GM19238 (cell line): ENCODE measurements at regions not wholly inside any gene's neighbourhood (a gene's known extent, or its start where the extent isn't known, plus 50 kb on each side); places are given as distances from the start of the nearest gene placed in this dataset.
"Not testable (repeated sequence)": the region's sequence is repeated elsewhere in the genome, so short reads cannot be mapped to it uniquely, and the experiment has no call there.

ENCODE experiments used
- DNase-seq: peaks from one replicate; pipeline ENCODE4 v3.0.0; 2011; ENCODE audit warnings: low spot score; ENCODE audit not compliant: insufficient read length

- DNase-seq, result no peak
Measured at GRCh38 chr22:44577391-44578109, 79.5 kb upstream of the RTL6 start.

GRCh38 chr22:44576311-44577260 is 78.6 kb upstream of the RTL6 start:
- DNase-seq, result no peak

DNA sequence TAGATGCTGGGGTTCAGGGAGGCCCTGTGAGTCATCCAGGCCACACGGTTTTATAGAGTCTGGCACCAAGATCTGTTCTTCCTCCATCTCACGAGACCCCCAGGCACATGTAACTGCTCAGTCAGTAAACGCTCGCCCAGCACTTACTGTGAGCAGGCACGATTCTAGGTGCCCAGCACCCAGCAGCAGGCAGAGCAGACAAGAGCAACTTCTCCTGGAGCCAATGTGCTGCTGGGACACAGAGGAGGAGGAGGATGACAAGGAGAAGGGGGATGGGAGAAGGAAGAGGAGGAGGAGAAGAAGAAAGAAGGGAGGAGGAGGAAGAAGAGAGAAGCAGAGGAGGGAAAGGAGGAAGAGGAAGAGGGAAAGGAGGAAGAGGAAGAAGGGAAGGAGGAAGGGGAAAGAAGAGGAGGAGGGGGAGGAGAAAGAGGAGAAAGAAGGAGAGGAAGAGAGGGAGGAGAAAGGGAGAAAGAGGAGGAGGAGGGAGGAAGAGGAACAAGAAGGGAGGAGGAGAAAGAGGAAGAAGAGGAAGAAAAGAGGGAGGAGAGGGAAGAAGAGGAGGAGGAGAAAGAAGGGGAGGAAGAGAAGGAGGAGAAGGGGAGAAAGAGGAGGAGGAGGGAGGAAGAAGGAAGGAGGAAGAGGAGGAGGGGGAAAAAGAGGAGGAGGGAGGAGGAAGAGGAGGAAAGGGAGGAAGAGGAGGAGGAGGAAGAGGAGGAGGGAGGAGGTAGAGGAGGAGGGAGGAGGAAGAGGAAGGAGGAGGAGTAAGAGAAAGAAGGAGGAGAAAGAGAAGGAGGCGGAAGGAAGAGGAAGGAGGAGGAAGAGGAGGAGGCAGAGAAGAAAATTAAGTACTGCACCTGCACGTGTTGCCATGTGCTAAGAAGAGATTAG is 77.6 kb upstream of the RTL6 start:
- no peak for DNase-seq

GRCh38 chr22:44574640-44575380 is 76.8 kb upstream of the RTL6 start:
- DNase-seq, result no peak

GRCh38 chr22:44574057-44574639 is 76.1 kb upstream of the RTL6 start:
- DNase-seq, result no peak

DNA sequence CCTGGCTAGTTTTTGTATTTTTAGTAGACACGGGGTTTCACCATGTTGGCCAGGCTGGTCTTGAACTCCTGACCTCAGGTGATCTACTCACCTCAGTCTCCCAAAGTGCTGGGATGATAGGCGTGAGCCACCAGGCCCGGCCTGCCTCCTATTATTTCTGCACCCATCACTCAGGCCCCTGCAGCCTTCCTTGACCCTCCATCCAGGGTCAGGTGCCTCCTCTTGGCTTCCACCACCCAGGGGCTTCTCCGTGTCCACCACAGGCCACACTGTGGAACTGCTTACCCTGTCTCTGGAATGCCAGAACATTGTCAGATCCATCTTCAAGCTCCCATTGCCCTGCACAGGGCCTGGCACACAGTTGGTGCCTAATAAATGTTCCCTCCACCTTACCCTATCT is 75.4 kb upstream of the RTL6 start:
- no peak for DNase-seq

DNA sequence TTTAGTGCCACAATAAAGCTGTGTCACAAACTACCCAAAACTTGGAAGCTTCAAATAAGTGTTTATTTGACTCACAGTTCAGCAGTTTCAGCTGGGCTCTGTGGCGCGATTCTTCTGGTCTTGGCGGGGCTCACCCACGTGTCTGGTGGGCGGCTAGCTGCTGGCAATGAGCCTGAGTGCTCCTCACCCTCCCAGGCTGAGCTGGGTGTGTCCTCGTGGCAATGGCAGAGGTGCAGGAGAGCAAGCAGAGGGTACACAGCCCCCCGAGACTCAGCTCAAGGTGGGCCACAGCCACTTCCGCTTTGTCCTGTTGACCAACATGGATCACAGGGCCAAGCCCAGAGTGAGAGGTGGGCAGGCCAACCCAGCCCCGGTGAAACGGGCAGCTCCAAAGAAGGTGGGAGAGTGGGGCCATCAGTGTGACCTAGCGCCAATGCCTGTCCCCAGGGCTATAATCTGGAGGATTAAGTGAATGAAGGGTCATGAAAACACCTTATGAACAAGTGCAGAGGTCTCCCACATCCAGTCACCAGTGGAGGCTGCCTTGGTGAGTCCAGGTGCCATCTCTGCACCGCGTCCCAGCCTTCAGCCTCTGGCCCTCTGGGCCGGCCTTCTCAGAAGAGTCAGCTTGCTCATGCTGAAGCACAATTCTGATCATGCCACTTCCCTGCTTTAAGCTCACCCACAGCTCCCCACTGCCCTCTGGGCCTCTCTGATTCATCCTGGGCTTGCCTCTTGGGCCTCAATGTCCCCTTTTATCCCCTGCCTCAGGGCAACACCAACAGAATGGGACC is 74.6 kb upstream of the RTL6 start:
- no peak for DNase-seq

- DNase-seq, result no peak
Measured at GRCh38 chr22:44571566-44572413, 73.8 kb upstream of the RTL6 start.

- no peak for DNase-seq
Measured at GRCh38 chr22:44570476-44571445, 72.7 kb upstream of the RTL6 start.

GRCh38 chr22:44569561-44569991 is 71.5 kb upstream of the RTL6 start:
- no peak for DNase-seq

DNA sequence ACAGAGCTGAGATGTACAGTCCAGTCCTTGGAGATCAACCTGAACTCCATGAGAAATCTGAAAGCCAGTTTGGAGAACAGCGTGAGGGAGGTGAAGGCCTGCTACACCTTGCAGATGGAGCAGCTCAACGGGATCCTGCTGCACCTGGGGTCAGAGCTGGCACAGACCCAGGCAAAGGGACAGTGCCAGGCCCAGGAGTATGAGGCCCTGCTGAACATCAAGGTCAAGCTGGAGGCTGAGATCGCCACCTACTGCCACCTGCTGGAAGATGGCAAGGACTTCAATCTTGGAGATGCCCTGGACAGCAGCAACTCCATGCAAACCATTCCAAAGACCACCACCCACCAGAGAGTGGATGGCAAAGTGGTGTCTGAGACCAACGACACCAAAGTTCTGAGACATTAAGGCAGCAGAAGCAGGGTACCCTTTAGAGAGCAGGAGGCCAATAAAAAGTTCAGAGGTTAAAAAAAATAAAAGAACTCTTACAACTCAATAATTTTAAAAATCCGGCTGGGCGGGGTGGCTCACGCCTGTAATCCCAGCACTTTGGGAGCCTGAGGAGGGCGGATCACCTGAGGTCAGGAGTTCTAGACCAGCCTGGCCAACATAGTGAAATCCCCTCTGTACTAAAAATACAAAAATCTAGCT is 69.9 kb upstream of the RTL6 start:
- DNase-seq, result no peak

- not testable (repeated sequence) for DNase-seq
Measured at GRCh38 chr22:44567378-44567841, 69.4 kb upstream of the RTL6 start.

DNA sequence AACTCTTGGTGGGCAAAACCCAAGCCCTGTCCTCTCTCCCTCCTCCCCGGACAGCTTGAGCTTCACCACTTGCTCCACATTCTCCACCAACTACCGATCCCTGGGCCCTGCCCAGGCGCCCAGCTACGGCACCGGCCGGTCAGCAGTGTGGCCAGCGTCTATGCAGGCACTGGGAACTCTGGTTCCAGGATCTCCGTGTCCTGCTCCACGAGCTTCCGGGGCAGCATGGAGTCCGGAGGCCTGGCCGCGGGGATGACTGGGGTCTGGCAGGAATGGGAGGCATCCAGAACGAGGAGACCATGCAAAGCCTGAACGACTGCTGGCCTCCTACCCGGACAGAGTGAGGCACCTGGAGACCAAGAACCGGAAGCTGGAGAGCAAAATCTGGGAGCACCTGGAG is 68.9 kb upstream of the RTL6 start:
- DNase-seq, result no peak

DNA sequence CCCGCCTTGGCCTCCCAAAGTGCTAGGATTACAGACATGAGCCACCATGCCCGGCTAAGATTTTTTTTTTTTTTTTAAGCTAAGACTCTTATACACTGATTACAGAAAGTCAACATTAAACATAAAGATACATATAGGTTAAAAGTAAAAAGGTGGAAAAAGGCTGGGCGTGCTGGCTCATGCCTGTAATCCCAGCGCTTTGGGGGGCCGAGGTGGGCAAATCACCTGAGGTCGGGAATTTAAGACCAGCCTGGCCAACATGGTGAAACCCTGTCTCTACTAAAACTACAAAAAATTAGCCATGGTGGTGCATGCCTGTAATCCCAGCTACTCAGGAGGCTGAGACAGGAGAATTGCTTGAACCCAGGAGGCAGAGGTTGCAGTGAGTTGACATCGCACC is 64.6 kb upstream of the RTL6 start:
- not testable (repeated sequence) for DNase-seq

- no peak for DNase-seq
Measured at GRCh38 chr22:44561139-44561840, 63.3 kb upstream of the RTL6 start.

- DNase-seq, result not testable (repeated sequence)
Measured at GRCh38 chr22:44558671-44559070, 60.6 kb upstream of the RTL6 start.
